Thyroid gland (tissue), 4 donors: ENCODE measurements at regions not wholly inside any gene's neighbourhood (a gene's known extent, or its start where the extent isn't known, plus 50 kb on each side); places are given as distances from the start of the nearest gene placed in this dataset.
"Not testable (repeated sequence)": the region's sequence is repeated elsewhere in the genome, so short reads cannot be mapped to it uniquely, and the experiment has no call there.

Source experiments
- DNase-seq, 2 donors: peaks; one replicate each; pipeline ENCODE4 v3.0.0-alpha.2; 2019
- H3K27ac ChIP-seq, 3 donors: fragments of 200-600 bp; sonication (generic); 1 replicate in 2 of 3; 2 replicates in 1 of 3; pipeline ENCODE4 v1.5.1; 2016 to 2019; ENCODE audit warnings: mild to moderate bottlenecking in 1 of 3, moderate library complexity in 1 of 3
- H3K27me3 ChIP-seq: fragments of 200-600 bp; sonication (generic); one replicate; pipeline ENCODE4 v1.5.1; 2019
- H3K36me3 ChIP-seq, 2 donors: fragments of 200-600 bp; sonication (generic); one replicate each; pipeline ENCODE4 v1.5.1; 2016 to 2019
- H3K4me1 ChIP-seq, 2 donors: fragments of 200-600 bp; sonication (generic); one replicate each; pipeline ENCODE4 v1.5.1; 2017 to 2019
- H3K4me3 ChIP-seq, 3 donors: fragments of 200-600 bp; sonication (generic); replicated peaks in 1 of 3; 1 replicate in 2 of 3; 2 replicates in 1 of 3; pipeline ENCODE4 v1.5.1; 2016; ENCODE audit warnings: mild to moderate bottlenecking in 1 of 3
- H3K9me3 ChIP-seq: fragments of 200-600 bp; sonication (generic); one replicate; pipeline ENCODE4 v1.5.1; 2017
- POLR2A ChIP-seq, 2 donors: fragments of 450-650 bp; IDR thresholded peaks; one replicate each; pipeline ENCODE4 v1.6.1; 2017; ENCODE audit warnings: antibody characterized with exemption in 2 of 2, mild to moderate bottlenecking in 2 of 2, moderate library complexity in 1 of 2
- WGBS, 2 donors: methylation state at CpG; one replicate each; pipeline ENCODE4 v1.1.5; 2017; 5-methylcytosine and 5-hydroxymethylcytosine counted together
- intact Hi-C: fragments of 100-400 bp; cut with DNase I; formaldehyde crosslinking; loops from one replicate; pipeline ENCODE4 v1.15.1; 2023
- TF ChIP-seq, protein P1 (sequence below), 6 experiments: fragments of 200-600 bp in 3 of 6; fragments of 450-650 bp in 3 of 6; sonication (generic) in 3 of 6; IDR thresholded peaks; one replicate each; pipeline ENCODE4 v1.5.1; 2016 to 2019; ENCODE audit warnings: antibody characterized with exemption in 6 of 6, mild to moderate bottlenecking in 2 of 6, inconsistent platforms in 1 of 6, moderate library complexity in 1 of 6

DNA sequence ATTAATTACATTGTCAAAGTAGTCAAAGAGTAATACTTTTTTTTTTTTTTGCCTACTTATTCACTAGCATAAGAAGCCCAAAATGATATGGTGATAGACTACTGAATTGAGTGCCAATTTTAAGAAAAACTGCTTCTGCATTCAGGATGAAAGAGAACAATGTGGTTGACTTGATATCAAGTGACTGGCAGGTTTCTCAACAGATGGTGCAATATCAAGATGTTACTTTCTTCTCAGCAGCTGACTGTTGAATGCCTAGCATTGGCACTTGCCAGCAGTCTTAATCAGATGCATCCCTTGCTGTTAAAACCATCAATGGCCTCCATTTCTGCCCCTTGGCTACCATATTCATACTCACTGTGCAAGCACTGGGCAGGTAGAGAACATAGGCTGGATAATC, 863.2 kb downstream of the GBE1 start:
- H3K4me3 ChIP-seq, result no peak overlapping the region
- H3K9me3 ChIP-seq, result no peaks in the 10 kb centered on the region
- H3K27me3 ChIP-seq, result no peaks in the 10 kb centered on the region
- H3K27ac ChIP-seq, result no peak overlapping the region
- DNase-seq, result no peak
- TF ChIP-seq, protein P1, sequence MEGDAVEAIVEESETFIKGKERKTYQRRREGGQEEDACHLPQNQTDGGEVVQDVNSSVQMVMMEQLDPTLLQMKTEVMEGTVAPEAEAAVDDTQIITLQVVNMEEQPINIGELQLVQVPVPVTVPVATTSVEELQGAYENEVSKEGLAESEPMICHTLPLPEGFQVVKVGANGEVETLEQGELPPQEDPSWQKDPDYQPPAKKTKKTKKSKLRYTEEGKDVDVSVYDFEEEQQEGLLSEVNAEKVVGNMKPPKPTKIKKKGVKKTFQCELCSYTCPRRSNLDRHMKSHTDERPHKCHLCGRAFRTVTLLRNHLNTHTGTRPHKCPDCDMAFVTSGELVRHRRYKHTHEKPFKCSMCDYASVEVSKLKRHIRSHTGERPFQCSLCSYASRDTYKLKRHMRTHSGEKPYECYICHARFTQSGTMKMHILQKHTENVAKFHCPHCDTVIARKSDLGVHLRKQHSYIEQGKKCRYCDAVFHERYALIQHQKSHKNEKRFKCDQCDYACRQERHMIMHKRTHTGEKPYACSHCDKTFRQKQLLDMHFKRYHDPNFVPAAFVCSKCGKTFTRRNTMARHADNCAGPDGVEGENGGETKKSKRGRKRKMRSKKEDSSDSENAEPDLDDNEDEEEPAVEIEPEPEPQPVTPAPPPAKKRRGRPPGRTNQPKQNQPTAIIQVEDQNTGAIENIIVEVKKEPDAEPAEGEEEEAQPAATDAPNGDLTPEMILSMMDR (IDR thresholded peaks at IDR 0.05), result no peak
- TF ChIP-seq POLR2A (IDR thresholded peaks at IDR 0.05), result no peak
- no peaks in the 10 kb centered on the region for H3K36me3 ChIP-seq
- intact Hi-C loops, result no loop called here
- no peaks in the 10 kb centered on the region for H3K4me1 ChIP-seq

DNA sequence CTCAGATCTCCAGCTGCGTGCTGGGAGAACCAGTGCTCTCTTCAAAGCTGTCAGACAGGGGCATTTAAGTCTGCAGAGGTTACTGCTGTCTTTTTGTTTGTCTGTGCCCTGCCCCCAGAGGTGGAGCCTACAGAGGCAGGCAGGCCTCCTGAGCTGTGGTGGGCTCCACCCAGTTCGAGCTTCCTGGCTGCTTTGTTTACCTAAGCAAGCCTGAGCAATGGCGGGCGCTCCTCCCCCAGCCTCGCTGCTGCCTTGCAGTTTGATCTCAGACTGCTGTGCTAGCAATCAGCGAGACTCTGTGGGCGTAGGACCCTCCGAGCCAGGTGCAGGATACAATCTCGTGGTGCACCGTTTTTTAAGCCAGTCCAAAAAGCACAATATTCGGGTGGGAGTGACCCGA, 864.4 kb downstream of the GBE1 start:
- H3K27me3 ChIP-seq, intact Hi-C loops, DNase-seq, H3K9me3 ChIP-seq, H3K4me1 ChIP-seq, H3K27ac ChIP-seq, H3K36me3 ChIP-seq, H3K4me3 ChIP-seq: not testable (repeated sequence)
- WGBS, 2 donors, result 88 to 93% methylated on average over 5 to 7 of the region's 12 CpGs

DNA sequence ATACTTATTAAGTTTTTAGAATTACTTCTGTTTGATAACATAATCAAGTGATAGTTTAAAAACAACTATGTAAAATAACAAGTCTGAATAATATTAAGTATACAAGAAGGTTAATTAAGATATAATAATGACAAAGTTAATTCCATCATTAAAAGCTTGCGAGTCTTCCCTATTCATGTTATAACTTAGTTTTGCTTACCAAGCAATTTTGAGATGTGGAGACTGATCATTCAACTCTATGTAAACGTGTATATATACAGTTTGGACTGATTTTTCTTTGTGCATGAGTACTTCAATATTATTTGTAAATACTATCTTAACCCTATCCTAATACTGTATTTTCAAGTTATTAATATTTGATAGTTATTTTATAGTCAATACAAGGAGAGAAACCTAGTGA, 870.9 kb downstream of the GBE1 start:
- WGBS, 2 donors, result 82 to 89% methylated on average over 2 of the region's 2 CpGs
- no peak for DNase-seq
- TF ChIP-seq, protein P1 (IDR thresholded peaks at IDR 0.05), result no peak
- TF ChIP-seq POLR2A (IDR thresholded peaks at IDR 0.05), result no peak
- Histone ChIP-seq H3K27ac (no peak overlapping the region), H3K36me3 (no peaks in the 10 kb centered on the region), H3K9me3 (no peaks in the 10 kb centered on the region), H3K27me3 (no peaks in the 10 kb centered on the region), H3K4me1 (no peaks in the 10 kb centered on the region), H3K4me3 (no peak overlapping the region)
- intact Hi-C loops, result no loop called here

DNA sequence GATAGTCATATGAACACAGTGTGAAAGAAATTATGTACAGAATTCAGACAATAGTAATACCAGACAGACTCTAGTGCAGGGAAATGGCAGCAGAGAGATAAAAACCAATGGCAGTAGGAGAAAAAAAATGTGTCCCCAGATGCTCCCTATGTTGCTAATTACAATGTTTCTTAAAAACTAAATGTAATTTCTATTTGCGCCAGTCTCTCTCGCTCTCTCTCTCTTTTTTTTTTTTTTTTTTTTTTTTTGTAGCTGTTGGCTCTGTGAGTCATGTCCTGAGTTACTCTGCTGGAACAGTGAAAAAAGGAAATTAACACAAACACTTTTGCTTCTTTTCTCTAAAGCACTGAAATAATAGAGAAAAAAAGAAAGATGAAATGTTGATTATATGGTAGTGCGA, 871.9 kb downstream of the GBE1 start:
- H3K4me1 ChIP-seq, result no peaks in the 10 kb centered on the region
- 71 to 74% methylated on average over 3 of the region's 3 CpGs for WGBS, 2 donors

DNA sequence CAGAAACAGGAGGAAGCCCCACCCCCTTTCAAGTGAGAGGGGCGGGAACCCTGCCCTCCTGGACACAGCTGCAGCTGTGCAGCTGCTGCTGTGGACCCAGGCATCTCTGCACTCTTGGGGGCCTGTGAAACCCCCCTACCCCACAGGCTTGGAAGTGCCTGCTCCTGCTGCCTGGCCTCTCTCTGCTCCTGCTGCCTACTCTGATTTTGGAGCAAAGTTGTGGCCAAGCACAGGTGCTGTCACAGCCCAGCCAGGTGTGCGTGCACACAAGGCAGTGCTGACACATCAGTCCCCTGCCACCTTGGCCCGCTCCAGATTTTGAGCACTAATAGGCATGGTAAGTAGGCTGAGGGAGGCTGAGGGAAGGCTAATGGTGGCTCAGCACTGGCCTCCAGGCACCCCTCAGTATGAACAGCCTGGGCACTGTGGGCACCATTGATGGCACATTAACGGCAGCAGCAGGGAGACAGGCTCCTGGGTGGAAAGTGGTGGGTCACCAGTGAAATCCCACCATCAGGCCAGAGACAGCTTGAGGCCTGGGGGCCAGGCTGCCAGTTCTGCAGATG, 890.9 kb downstream of the GBE1 start:
- no peak for DNase-seq

More for the DNA sequence above, 871.9 kb downstream of the GBE1 start:
- H3K27me3 ChIP-seq, result no peaks in the 10 kb centered on the region
- H3K36me3 ChIP-seq, result no peaks in the 10 kb centered on the region
- no peaks in the 10 kb centered on the region for H3K9me3 ChIP-seq
- TF ChIP-seq, protein P1 (IDR thresholded peaks at IDR 0.05), result no peak
- TF ChIP-seq POLR2A (IDR thresholded peaks at IDR 0.05), result no peak
- H3K4me3 ChIP-seq, result no peak overlapping the region
- no peak for DNase-seq
- intact Hi-C loops, result no loop called here
- no peak overlapping the region for H3K27ac ChIP-seq

More for the DNA sequence above, 890.9 kb downstream of the GBE1 start:
- WGBS, 2 donors, result 87 to 94% methylated on average over 3 to 4 of the region's 4 CpGs
- H3K4me3 ChIP-seq, result no peak overlapping the region
- TF ChIP-seq, protein P1 (IDR thresholded peaks at IDR 0.05), result no peak
- TF ChIP-seq POLR2A (IDR thresholded peaks at IDR 0.05), result no peak
- H3K27me3 ChIP-seq, result no peaks in the 10 kb centered on the region
- intact Hi-C loops, result no loop called here
- no peak overlapping the region for H3K27ac ChIP-seq
- H3K9me3 ChIP-seq, result no peaks in the 10 kb centered on the region
- H3K36me3 ChIP-seq, result no peaks in the 10 kb centered on the region
- no peaks in the 10 kb centered on the region for H3K4me1 ChIP-seq
